SK-N-SH treated with all-trans-retinoic acid at 6 μM for 48 hours (cell line): ENCODE measurements at regions not wholly inside any gene's neighbourhood (a gene's known extent, or its start where the extent isn't known, plus 50 kb on each side); places are given as distances from the start of the nearest gene placed in this dataset.

ENCODE experiments used
- CSRNP3 ChIP-seq: fragments of 250-450 bp; sonication (Bioruptor Pico); IDR thresholded peaks from 2 replicates; pipeline ENCODE4 v1.5.1; 2021; ENCODE audit warnings: mild to moderate bottlenecking, moderate library complexity
- ISL1 ChIP-seq: fragments of 250-450 bp; sonication (Bioruptor Pico); IDR thresholded peaks from 2 replicates; pipeline ENCODE4 v2.1.2; 2022; ENCODE audit warnings: mild to moderate bottlenecking, moderate library complexity
- SNAI2 ChIP-seq: fragments of 250-450 bp; sonication (Bioruptor Pico); IDR thresholded peaks from 2 replicates; pipeline ENCODE4 v1.5.0; 2020; ENCODE audit warnings: mild to moderate bottlenecking, moderate library complexity
- ZFP3 ChIP-seq: fragments of 250-450 bp; sonication (Bioruptor Pico); IDR thresholded peaks from 2 replicates; pipeline ENCODE4 v1.5.0; 2020; ENCODE audit warnings: mild to moderate bottlenecking, moderate library complexity
- TF ChIP-seq, protein P1 (sequence below): fragments of 250-450 bp; sonication (Bioruptor Pico); IDR thresholded peaks from 2 replicates; pipeline ENCODE4 v1.8.0; 2020; ENCODE audit warnings: mild to moderate bottlenecking, moderate library complexity, borderline replicate concordance
- TF ChIP-seq, protein P2 (sequence below): fragments of 250-450 bp; sonication (Bioruptor Pico); IDR thresholded peaks from 2 replicates; pipeline ENCODE4 v1.5.0; 2020; ENCODE audit warnings: mild to moderate bottlenecking, moderate library complexity

DNA sequence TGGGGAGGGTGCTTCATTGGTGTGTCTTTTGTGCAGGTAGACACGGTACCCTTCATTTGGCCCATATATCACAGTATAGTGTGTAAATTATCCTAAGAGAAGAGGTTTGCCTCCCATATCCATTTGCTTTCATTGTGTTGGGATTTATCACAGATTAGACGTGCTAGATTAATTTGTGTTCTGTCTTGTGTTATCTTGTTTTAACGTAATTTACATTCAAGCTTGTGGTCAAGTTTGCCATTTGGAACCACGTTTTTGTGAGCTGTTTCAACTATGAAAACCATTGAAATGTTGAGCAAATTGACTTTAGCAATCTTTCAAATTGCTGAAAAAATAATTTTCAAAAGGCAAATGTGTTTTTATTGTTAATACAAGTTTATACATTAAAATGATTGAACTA lies 1826.5 kb downstream of the SLITRK5 start:
- TF ChIP-seq ZFP3 (CRISPR knock-in tag), result no peak
- TF ChIP-seq, protein P1, sequence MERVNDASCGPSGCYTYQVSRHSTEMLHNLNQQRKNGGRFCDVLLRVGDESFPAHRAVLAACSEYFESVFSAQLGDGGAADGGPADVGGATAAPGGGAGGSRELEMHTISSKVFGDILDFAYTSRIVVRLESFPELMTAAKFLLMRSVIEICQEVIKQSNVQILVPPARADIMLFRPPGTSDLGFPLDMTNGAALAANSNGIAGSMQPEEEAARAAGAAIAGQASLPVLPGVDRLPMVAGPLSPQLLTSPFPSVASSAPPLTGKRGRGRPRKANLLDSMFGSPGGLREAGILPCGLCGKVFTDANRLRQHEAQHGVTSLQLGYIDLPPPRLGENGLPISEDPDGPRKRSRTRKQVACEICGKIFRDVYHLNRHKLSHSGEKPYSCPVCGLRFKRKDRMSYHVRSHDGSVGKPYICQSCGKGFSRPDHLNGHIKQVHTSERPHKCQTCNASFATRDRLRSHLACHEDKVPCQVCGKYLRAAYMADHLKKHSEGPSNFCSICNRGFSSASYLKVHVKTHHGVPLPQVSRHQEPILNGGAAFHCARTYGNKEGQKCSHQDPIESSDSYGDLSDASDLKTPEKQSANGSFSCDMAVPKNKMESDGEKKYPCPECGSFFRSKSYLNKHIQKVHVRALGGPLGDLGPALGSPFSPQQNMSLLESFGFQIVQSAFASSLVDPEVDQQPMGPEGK, result no peak
- TF ChIP-seq, protein P2, sequence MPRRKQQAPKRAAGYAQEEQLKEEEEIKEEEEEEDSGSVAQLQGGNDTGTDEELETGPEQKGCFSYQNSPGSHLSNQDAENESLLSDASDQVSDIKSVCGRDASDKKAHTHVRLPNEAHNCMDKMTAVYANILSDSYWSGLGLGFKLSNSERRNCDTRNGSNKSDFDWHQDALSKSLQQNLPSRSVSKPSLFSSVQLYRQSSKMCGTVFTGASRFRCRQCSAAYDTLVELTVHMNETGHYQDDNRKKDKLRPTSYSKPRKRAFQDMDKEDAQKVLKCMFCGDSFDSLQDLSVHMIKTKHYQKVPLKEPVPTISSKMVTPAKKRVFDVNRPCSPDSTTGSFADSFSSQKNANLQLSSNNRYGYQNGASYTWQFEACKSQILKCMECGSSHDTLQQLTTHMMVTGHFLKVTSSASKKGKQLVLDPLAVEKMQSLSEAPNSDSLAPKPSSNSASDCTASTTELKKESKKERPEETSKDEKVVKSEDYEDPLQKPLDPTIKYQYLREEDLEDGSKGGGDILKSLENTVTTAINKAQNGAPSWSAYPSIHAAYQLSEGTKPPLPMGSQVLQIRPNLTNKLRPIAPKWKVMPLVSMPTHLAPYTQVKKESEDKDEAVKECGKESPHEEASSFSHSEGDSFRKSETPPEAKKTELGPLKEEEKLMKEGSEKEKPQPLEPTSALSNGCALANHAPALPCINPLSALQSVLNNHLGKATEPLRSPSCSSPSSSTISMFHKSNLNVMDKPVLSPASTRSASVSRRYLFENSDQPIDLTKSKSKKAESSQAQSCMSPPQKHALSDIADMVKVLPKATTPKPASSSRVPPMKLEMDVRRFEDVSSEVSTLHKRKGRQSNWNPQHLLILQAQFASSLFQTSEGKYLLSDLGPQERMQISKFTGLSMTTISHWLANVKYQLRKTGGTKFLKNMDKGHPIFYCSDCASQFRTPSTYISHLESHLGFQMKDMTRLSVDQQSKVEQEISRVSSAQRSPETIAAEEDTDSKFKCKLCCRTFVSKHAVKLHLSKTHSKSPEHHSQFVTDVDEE (CRISPR knock-in tag), result no peak
- no peak for TF ChIP-seq CSRNP3 (CRISPR knock-in tag)
- TF ChIP-seq SNAI2, result no peak
- no peak for TF ChIP-seq ISL1 (CRISPR knock-in tag)
